H9 (cell line): ENCODE measurements at regions not wholly inside any gene's neighbourhood (a gene's known extent, or its start where the extent isn't known, plus 50 kb on each side); places are given as distances from the start of the nearest gene placed in this dataset.

Experiments used
- DNase-seq: peaks from one replicate; pipeline ENCODE4 v3.0.0-alpha.2; 2017
- H2AFZ ChIP-seq: one replicate; pipeline ENCODE4 v1.6.1; 2013; ENCODE audit warnings: mild to moderate bottlenecking, low read length, control low read depth, moderate library complexity
- H2AK5ac ChIP-seq: 2 replicates; pipeline ENCODE4 v1.6.1; 2013; ENCODE audit warnings: low read length, control low read depth, mixed read lengths; ENCODE audit not compliant: insufficient read length
- H2BK120ac ChIP-seq: one replicate; pipeline ENCODE4 v1.6.1; 2013; ENCODE audit warnings: low read depth, mild to moderate bottlenecking, low read length, control low read depth, inconsistent platforms; ENCODE audit not compliant: poor library complexity, severe bottlenecking
- H2BK12ac ChIP-seq: 2 replicates; pipeline ENCODE4 v1.6.1; 2013; ENCODE audit warnings: low read length, control low read depth, mixed read lengths, low read depth; ENCODE audit not compliant: insufficient read length
- H2BK15ac ChIP-seq: 2 replicates; pipeline ENCODE4 v1.6.1; 2013; ENCODE audit warnings: low read depth, low read length, control low read depth
- H2BK20ac ChIP-seq: one replicate; pipeline ENCODE4 v1.6.1; 2013; ENCODE audit warnings: low read depth, mild to moderate bottlenecking, low read length, control low read depth, inconsistent platforms; ENCODE audit not compliant: poor library complexity, severe bottlenecking
- H2BK5ac ChIP-seq: 2 replicates; pipeline ENCODE4 v1.6.1; 2013; ENCODE audit warnings: low read length, control low read depth, mixed read lengths; ENCODE audit not compliant: insufficient read length
- H3K14ac ChIP-seq: 2 replicates; pipeline ENCODE4 v1.6.1; 2013; ENCODE audit warnings: low read length, control low read depth; ENCODE audit not compliant: insufficient read depth
- H3K18ac ChIP-seq: 2 replicates; pipeline ENCODE4 v1.6.1; 2013; ENCODE audit warnings: low read depth, mild to moderate bottlenecking, mixed read lengths, low read length, control low read depth; ENCODE audit not compliant: insufficient read length
- H3K23ac ChIP-seq: 2 replicates; pipeline ENCODE4 v1.6.1; 2013; ENCODE audit warnings: low read length, control low read depth, mixed read lengths, low read depth; ENCODE audit not compliant: insufficient read length
- H3K23me2 ChIP-seq: 2 replicates; pipeline ENCODE4 v1.6.1; 2013; ENCODE audit warnings: low read depth, mild to moderate bottlenecking, mixed read lengths, low read length, control low read depth; ENCODE audit not compliant: insufficient read length, poor library complexity, severe bottlenecking
- H3K27ac ChIP-seq: 2 replicates; pipeline ENCODE4 v1.5.1; 2013; ENCODE audit warnings: low read length, control low read depth, mixed read lengths, low read depth; ENCODE audit not compliant: insufficient read length
- H3K27me3 ChIP-seq: 2 replicates; pipeline ENCODE4 v1.6.1; 2013; ENCODE audit warnings: low read length, control low read depth, inconsistent platforms; ENCODE audit not compliant: insufficient read depth
- H3K4ac ChIP-seq: 2 replicates; pipeline ENCODE4 v1.6.1; 2013; ENCODE audit warnings: low read depth, mild to moderate bottlenecking, control low read depth, inconsistent platforms, low read length, moderate library complexity
- H3K4me1 ChIP-seq: 2 replicates; pipeline ENCODE4 v1.6.1; 2013; ENCODE audit warnings: low read length, control low read depth, inconsistent platforms; ENCODE audit not compliant: insufficient read depth
- H3K4me2 ChIP-seq: 2 replicates; pipeline ENCODE4 v1.6.1; 2013; ENCODE audit warnings: low read length, control low read depth, mixed read lengths; ENCODE audit not compliant: insufficient read length, insufficient read depth
- H3K56ac ChIP-seq: 2 replicates; pipeline ENCODE4 v1.6.1; 2013; ENCODE audit warnings: low read depth, mild to moderate bottlenecking, mixed read lengths, low read length, control low read depth; ENCODE audit not compliant: insufficient read length
- H3K79me1 ChIP-seq: 2 replicates; pipeline ENCODE4 v1.6.1; 2013; ENCODE audit warnings: low read depth, mild to moderate bottlenecking, moderate library complexity, low read length, control low read depth, inconsistent platforms; ENCODE audit not compliant: insufficient read depth, poor library complexity, severe bottlenecking
- H3K79me2 ChIP-seq: 2 replicates; pipeline ENCODE4 v1.6.1; 2013; ENCODE audit warnings: low read length, control low read depth, inconsistent platforms; ENCODE audit not compliant: insufficient read depth
- H3K9ac ChIP-seq: 2 replicates; pipeline ENCODE4 v1.6.1; 2013; ENCODE audit warnings: low read length, control low read depth, mixed read lengths; ENCODE audit not compliant: insufficient read length; ENCODE audit errors: extremely low read depth
- H3K9me3 ChIP-seq: one replicate; pipeline ENCODE4 v1.6.1; 2013; ENCODE audit warnings: low read depth, low read length, inconsistent platforms; ENCODE audit not compliant: control insufficient read depth
- H3T11ph ChIP-seq: one replicate; pipeline ENCODE4 v1.6.1; 2013; ENCODE audit warnings: mild to moderate bottlenecking, low read length, control low read depth, inconsistent platforms
- H4K20me1 ChIP-seq: one replicate; pipeline ENCODE4 v1.6.1; 2013; ENCODE audit not compliant: control insufficient read depth, insufficient read length, insufficient read depth
- H4K5ac ChIP-seq: 2 replicates; pipeline ENCODE4 v1.6.1; 2013; ENCODE audit warnings: low read depth, mild to moderate bottlenecking, mixed read lengths, low read length, control low read depth; ENCODE audit not compliant: insufficient read length
- H4K8ac ChIP-seq: replicated peaks from 2 replicates; pipeline ENCODE4 v1.6.1; 2013; ENCODE audit warnings: low read length, control low read depth, mixed read lengths, low read depth; ENCODE audit not compliant: insufficient read length
- H4K91ac ChIP-seq: 2 replicates; pipeline ENCODE4 v1.6.1; 2013; ENCODE audit warnings: low read depth, mild to moderate bottlenecking, moderate library complexity, mixed read lengths, low read length, control low read depth; ENCODE audit not compliant: insufficient read length
- H3K27ac Mint-ChIP-seq, 3 experiments: 2 replicates in 2 of 3; 3 replicates in 1 of 3; pipeline ENCODE4 v1.8.0; 2020 to 2021; ENCODE audit warnings: mixed read lengths in 3 of 3, mild to moderate bottlenecking in 1 of 3, moderate library complexity in 1 of 3
- H3K27me3 Mint-ChIP-seq: 2 replicates; pipeline ENCODE4 v1.8.0; 2021; ENCODE audit warnings: low read depth, mild to moderate bottlenecking, moderate library complexity, mixed read lengths
- H3K36me3 Mint-ChIP-seq, 3 experiments: 2 replicates in 2 of 3; 3 replicates in 1 of 3; pipeline ENCODE4 v1.8.0; 2020 to 2021; ENCODE audit warnings: low read depth in 3 of 3, mixed read lengths in 3 of 3; ENCODE audit not compliant: insufficient read depth in 1 of 3
- H3K4me1 Mint-ChIP-seq, 2 experiments: 2 replicates each; pipeline ENCODE4 v1.8.0; 2020; ENCODE audit warnings: mixed read lengths in 2 of 2
- H3K4me3 Mint-ChIP-seq, 2 experiments: 2 replicates in 1 of 2; 3 replicates in 1 of 2; pipeline ENCODE4 v1.8.0; 2020 to 2021; ENCODE audit warnings: mild to moderate bottlenecking in 2 of 2, mixed read lengths in 2 of 2, moderate library complexity in 1 of 2
- H3K9me3 Mint-ChIP-seq, 2 experiments: 2 replicates in 1 of 2; 3 replicates in 1 of 2; pipeline ENCODE4 v1.8.0; 2020; ENCODE audit warnings: mild to moderate bottlenecking in 2 of 2, mixed read lengths in 2 of 2, moderate library complexity in 1 of 2
- CTCF ChIP-seq: fragments of 200-600 bp; sonication (generic); conservative IDR thresholded peaks from 3 replicates; pipeline ENCODE4 v1.8.0; 2021; ENCODE audit warnings: antibody characterized with exemption, mild to moderate bottlenecking
- WGBS: extraction: QIAGEN DNeasy Blood & Tissue Kit; methylation state at CpG from one replicate; pipeline ENCODE4 v1.1.7; 2013; ENCODE audit warnings: missing lambda C conversion rate, low lambda C conversion rate, mixed read lengths; ENCODE audit not compliant: insufficient read length; ENCODE audit errors: extremely low coverage; 5-methylcytosine and 5-hydroxymethylcytosine counted together

GRCh38 chr14:104297313-104297704 lies 158.9 kb downstream of the KIF26A start:
- no peak for TF ChIP-seq CTCF
- H3K27me3 Mint-ChIP-seq = no peaks in the 10 kb centered on the region; the same call in none of the 2 replicates
- H3K4me2 ChIP-seq = no peak overlapping the region
- peaks cover 23 to 27% of the 10 kb centered on the region in 2 experiments for H3K4me1 Mint-ChIP-seq
- H3T11ph ChIP-seq = no peak overlapping the region
- no peak overlapping the region for H4K8ac ChIP-seq
- no peak overlapping the region for H3K18ac ChIP-seq
- H4K91ac ChIP-seq = no peak overlapping the region
- H3K56ac ChIP-seq = no peak overlapping the region
- H3K9ac ChIP-seq = no peak overlapping the region
- no peaks in the 10 kb centered on the region for H3K23me2 ChIP-seq
- H2AFZ ChIP-seq = no peak overlapping the region
- H3K79me1 ChIP-seq = no peaks in the 10 kb centered on the region
- no peak overlapping the region for H3K4me3 Mint-ChIP-seq
- no peaks in the 10 kb centered on the region for H3K36me3 Mint-ChIP-seq
- WGBS = no CpG with 5 or more reads among the region's 7 CpGs
- peaks cover 4 to 12% of the 10 kb centered on the region in 2 experiments; a peak in 3 of 5 replicates for H3K9me3 Mint-ChIP-seq
- DNase-seq = no peak
- H2BK5ac ChIP-seq = no peak overlapping the region
- H3K4ac ChIP-seq = no peak overlapping the region
- H4K5ac ChIP-seq = no peak overlapping the region
- no peak overlapping the region for H2BK120ac ChIP-seq
- no peak overlapping the region for H2BK20ac ChIP-seq
- H2BK15ac ChIP-seq = no peak overlapping the region
- H3K9me3 ChIP-seq = no peaks in the 10 kb centered on the region
- H2BK12ac ChIP-seq = no peak overlapping the region
- H3K4me1 ChIP-seq = no peaks in the 10 kb centered on the region
- H4K20me1 ChIP-seq = no peaks in the 10 kb centered on the region
- no peak overlapping the region for H3K27ac ChIP-seq
- H3K23ac ChIP-seq = no peak overlapping the region
- no peak overlapping the region for H2AK5ac ChIP-seq
- no peak overlapping the region for H3K27ac Mint-ChIP-seq
- no peak overlapping the region for H3K14ac ChIP-seq
- no peaks in the 10 kb centered on the region for H3K79me2 ChIP-seq
- H3K27me3 ChIP-seq = no peaks in the 10 kb centered on the region
